ENCODE measurements at regions not wholly inside any gene's neighbourhood (a gene's known extent, or its start where the extent isn't known, plus 50 kb on each side); places are given as distances from the start of the nearest gene placed in this dataset.

DNA sequence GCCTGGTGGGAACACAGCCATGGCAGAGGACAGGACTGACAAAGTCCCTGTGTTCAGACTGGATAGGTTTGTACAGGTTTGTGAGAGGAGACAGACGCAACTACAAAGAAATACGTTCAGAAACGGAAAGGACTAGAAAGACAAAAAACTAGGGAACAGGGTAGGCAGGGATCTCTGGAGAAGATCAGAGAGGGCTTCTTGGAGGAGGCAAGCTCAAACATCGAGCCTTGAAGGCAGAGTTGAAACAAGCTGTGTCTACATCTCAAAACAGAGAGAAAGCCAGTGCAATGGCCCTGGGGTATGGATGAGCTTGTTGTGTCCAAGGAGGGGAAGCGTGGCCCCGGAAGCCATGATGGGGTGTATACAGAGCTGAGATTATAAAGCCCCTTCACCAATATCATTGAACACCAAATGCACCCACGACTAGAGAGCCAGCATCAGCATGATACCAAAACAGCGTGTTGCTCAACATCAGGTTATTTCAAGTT, 89.6 kb upstream of the NCOR2 start:
- no peak for TF ChIP-seq REST (IDR thresholded peaks at IDR 0.05)
- no peak for TF ChIP-seq JUND (IDR thresholded peaks at IDR 0.05)
- TF ChIP-seq CTCF (IDR thresholded peaks at IDR 0.05; ENCODE audit: low read depth, low read length, missing input control) = no peak
- no peak for TF ChIP-seq RAD21 (IDR thresholded peaks at IDR 0.05)
- no peak for TF ChIP-seq EGR1 (IDR thresholded peaks at IDR 0.05; ENCODE audit: low read depth in 2 of 2)
- no peak for TF ChIP-seq GABPA (IDR thresholded peaks at IDR 0.05 in 1 of 2, conservative IDR thresholded peaks at IDR 0.05 in 1 of 2)

All from liver (tissue), 3 donors.